ENCODE measurements at regions not wholly inside any gene's neighbourhood (a gene's known extent, or its start where the extent isn't known, plus 50 kb on each side); places are given as distances from the start of the nearest gene placed in this dataset.
A peak's percentile ranks its signal among the peaks of the same experiment; 100 is the strongest.

- Histone ChIP-seq H3K4me1 (ENCODE audit: control insufficient read depth, insufficient read depth, low read length) (peaks cover 5% of the 10 kb centered on the region), H3K27ac (ENCODE audit: low read depth, low read length) (peak overlapping the region; percentile 12), H3K4me3 (ENCODE audit: low read length) (no peak overlapping the region), H3K27me3 (ENCODE audit: control insufficient read depth, insufficient read depth, low read length, poor library complexity, severe bottlenecking) (peaks cover 91% of the 10 kb centered on the region), H3K36me3 (ENCODE audit: control insufficient read depth, insufficient read depth, low read length) (no peaks in the 10 kb centered on the region), H3K9ac (ENCODE audit: extremely low read depth, low read length, poor library complexity, severe bottlenecking) (no peak overlapping the region), H3K9me3 (ENCODE audit: control insufficient read depth, low read length) (no peaks in the 10 kb centered on the region)
- no peaks in the 10 kb centered on the region for H3K9me3 Mint-ChIP-seq
- TF ChIP-seq, protein P1, sequence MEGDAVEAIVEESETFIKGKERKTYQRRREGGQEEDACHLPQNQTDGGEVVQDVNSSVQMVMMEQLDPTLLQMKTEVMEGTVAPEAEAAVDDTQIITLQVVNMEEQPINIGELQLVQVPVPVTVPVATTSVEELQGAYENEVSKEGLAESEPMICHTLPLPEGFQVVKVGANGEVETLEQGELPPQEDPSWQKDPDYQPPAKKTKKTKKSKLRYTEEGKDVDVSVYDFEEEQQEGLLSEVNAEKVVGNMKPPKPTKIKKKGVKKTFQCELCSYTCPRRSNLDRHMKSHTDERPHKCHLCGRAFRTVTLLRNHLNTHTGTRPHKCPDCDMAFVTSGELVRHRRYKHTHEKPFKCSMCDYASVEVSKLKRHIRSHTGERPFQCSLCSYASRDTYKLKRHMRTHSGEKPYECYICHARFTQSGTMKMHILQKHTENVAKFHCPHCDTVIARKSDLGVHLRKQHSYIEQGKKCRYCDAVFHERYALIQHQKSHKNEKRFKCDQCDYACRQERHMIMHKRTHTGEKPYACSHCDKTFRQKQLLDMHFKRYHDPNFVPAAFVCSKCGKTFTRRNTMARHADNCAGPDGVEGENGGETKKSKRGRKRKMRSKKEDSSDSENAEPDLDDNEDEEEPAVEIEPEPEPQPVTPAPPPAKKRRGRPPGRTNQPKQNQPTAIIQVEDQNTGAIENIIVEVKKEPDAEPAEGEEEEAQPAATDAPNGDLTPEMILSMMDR (conservative IDR thresholded peaks at IDR 0.05), result no peak
- no peak overlapping the region for H3K4me3 Mint-ChIP-seq
- peak; percentile 24 for DNase-seq
- WGBS, 2 experiments (ENCODE audit: insufficient coverage in 1 of 2, insufficient read length in 1 of 2), result 47 to 54% methylated on average over 8 to 13 of the region's 13 CpGs
- H3K4me1 Mint-ChIP-seq, result peaks cover 14% of the 10 kb centered on the region
- no peaks in the 10 kb centered on the region for H3K36me3 Mint-ChIP-seq (ENCODE audit: low read depth)
- peaks cover 80% of the 10 kb centered on the region for H3K27me3 Mint-ChIP-seq (ENCODE audit: insufficient read depth)
- no peak overlapping the region for H3K27ac Mint-ChIP-seq
Observed at GRCh38 chr15:69530991-69531664, 78.5 kb downstream of the RPLP1 start.

GRCh38 chr15:69531665-69532027, 79.0 kb downstream of the RPLP1 start:
- H3K4me3 Mint-ChIP-seq, result no peak overlapping the region
- H3K9me3 Mint-ChIP-seq, result no peaks in the 10 kb centered on the region
- peak; percentile 72 for DNase-seq
- H3K27ac Mint-ChIP-seq, result no peak overlapping the region
- peaks cover 20% of the 10 kb centered on the region for H3K4me1 Mint-ChIP-seq
- no peak overlapping the region for H3K4me3 ChIP-seq (ENCODE audit: low read length)
- peaks cover 91% of the 10 kb centered on the region for H3K27me3 ChIP-seq (ENCODE audit: control insufficient read depth, insufficient read depth, low read length, poor library complexity, severe bottlenecking)
- no peaks in the 10 kb centered on the region for H3K36me3 Mint-ChIP-seq (ENCODE audit: low read depth)
- peaks cover 7% of the 10 kb centered on the region for H3K4me1 ChIP-seq (ENCODE audit: control insufficient read depth, insufficient read depth, low read length)
- 37 to 49% methylated on average over 3 to 6 of the region's 6 CpGs for WGBS, 2 experiments (ENCODE audit: insufficient coverage in 1 of 2, insufficient read length in 1 of 2)
- TF ChIP-seq, protein P1 (conservative IDR thresholded peaks at IDR 0.05), result no peak
- H3K9me3 ChIP-seq (ENCODE audit: control insufficient read depth, low read length), result no peaks in the 10 kb centered on the region
- H3K9ac ChIP-seq (ENCODE audit: extremely low read depth, low read length, poor library complexity, severe bottlenecking), result no peak overlapping the region
- H3K36me3 ChIP-seq (ENCODE audit: control insufficient read depth, insufficient read depth, low read length), result no peaks in the 10 kb centered on the region
- peak overlapping the region; percentile 12 for H3K27ac ChIP-seq (ENCODE audit: low read depth, low read length)
- H3K27me3 Mint-ChIP-seq (ENCODE audit: insufficient read depth), result peaks cover 80% of the 10 kb centered on the region

DNA sequence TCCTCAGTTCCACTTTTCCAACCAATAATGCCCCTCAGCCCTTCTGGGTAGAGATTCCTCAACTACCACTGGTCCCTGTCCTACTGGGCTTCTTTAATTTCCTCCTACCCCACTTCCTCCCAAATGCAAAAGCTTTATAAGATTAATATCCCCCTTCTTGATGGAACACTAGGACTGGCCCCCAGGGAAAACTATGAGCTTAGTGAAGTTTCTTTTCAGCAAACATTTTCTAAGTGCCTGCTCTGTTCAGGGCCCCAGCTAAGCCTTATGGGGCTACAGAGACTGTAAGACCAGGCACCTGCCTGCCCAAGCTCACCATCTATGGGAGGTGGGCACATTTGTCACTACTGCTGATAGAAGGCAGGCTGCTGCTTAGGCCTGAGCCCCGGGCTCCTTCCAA, 79.4 kb downstream of the RPLP1 start:
- peaks cover 81% of the 10 kb centered on the region for H3K27me3 Mint-ChIP-seq (ENCODE audit: insufficient read depth)
- peaks cover 11% of the 10 kb centered on the region for H3K4me1 ChIP-seq (ENCODE audit: control insufficient read depth, insufficient read depth, low read length)
- TF ChIP-seq, protein P1 (conservative IDR thresholded peaks at IDR 0.05), result no peak
- H3K4me1 Mint-ChIP-seq, result peaks cover 24% of the 10 kb centered on the region
- H3K27me3 ChIP-seq (ENCODE audit: control insufficient read depth, insufficient read depth, low read length, poor library complexity, severe bottlenecking), result peaks cover 88% of the 10 kb centered on the region
- no peaks in the 10 kb centered on the region for H3K36me3 ChIP-seq (ENCODE audit: control insufficient read depth, insufficient read depth, low read length)
- H3K36me3 Mint-ChIP-seq (ENCODE audit: low read depth), result no peaks in the 10 kb centered on the region
- no peak overlapping the region for H3K9ac ChIP-seq (ENCODE audit: extremely low read depth, low read length, poor library complexity, severe bottlenecking)
- no peak for DNase-seq
- H3K27ac ChIP-seq (ENCODE audit: low read depth, low read length), result no peak overlapping the region
- no peaks in the 10 kb centered on the region for H3K9me3 ChIP-seq (ENCODE audit: control insufficient read depth, low read length)
- no peaks in the 10 kb centered on the region for H3K9me3 Mint-ChIP-seq
- no peak overlapping the region for H3K4me3 ChIP-seq (ENCODE audit: low read length)
- 69% methylated on average over 1 of the region's 1 CpG; no CpG with 5 or more reads in 1 of the 2 experiments for WGBS, 2 experiments (ENCODE audit: insufficient coverage in 1 of 2, insufficient read length in 1 of 2)
- H3K4me3 Mint-ChIP-seq, result no peak overlapping the region
- H3K27ac Mint-ChIP-seq, result no peak overlapping the region

Measured in endodermal cell (in vitro differentiated cells).